Duodenal mucosa (tissue), 2 donors: ENCODE measurements at regions not wholly inside any gene's neighbourhood (a gene's known extent, or its start where the extent isn't known, plus 50 kb on each side); places are given as distances from the start of the nearest gene placed in this dataset.

Experiments used
- H3K27ac ChIP-seq: one replicate; pipeline ENCODE4 v1.7.0; 2013; ENCODE audit warnings: low read depth, low read length
- H3K27me3 ChIP-seq, 2 donors: one replicate each; pipeline ENCODE4 v1.7.0; 2013; ENCODE audit warnings: low read length in 2 of 2, control low read depth in 1 of 2; ENCODE audit not compliant: insufficient read depth in 2 of 2, control insufficient read depth in 1 of 2
- H3K36me3 ChIP-seq, 2 donors: one replicate each; pipeline ENCODE4 v1.7.0; 2013; ENCODE audit warnings: low read length in 2 of 2, control low read depth in 1 of 2; ENCODE audit not compliant: insufficient read depth in 2 of 2, control insufficient read depth in 1 of 2
- H3K4me1 ChIP-seq, 2 donors: one replicate each; pipeline ENCODE4 v1.7.0; 2013; ENCODE audit warnings: low read length in 2 of 2, control low read depth in 1 of 2; ENCODE audit not compliant: insufficient read depth in 2 of 2, control insufficient read depth in 1 of 2
- H3K4me3 ChIP-seq, 2 donors: one replicate each; pipeline ENCODE4 v1.7.0; 2013; ENCODE audit warnings: low read length in 2 of 2, low read depth in 1 of 2
- H3K9ac ChIP-seq, 2 donors: one replicate each; pipeline ENCODE4 v1.7.0; 2013; ENCODE audit warnings: low read length in 2 of 2, low read depth in 1 of 2
- H3K9me3 ChIP-seq, 2 donors: one replicate each; pipeline ENCODE4 v1.7.0; 2013; ENCODE audit warnings: low read length in 2 of 2, control low read depth in 1 of 2; ENCODE audit not compliant: control insufficient read depth in 1 of 2

DNA sequence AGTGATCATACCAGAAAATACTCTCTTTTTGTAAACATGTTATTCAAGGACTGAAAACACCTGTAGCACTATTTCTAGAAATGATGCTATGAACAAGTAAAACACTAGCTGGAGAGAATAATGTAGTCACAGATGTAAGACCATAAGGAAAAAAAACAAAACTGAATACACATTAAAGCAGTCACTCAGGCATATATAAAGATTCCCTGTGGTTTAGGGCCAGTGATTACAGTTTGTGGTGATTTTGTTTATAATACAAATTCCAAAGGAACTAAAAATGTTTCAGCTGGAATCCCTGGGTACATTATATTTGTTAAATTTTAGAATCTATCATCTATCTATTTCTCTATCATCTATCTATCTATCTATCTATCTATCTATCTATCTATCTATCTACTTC is 777.8 kb upstream of the FRG1 start:
- no peak overlapping the region for H3K4me3 ChIP-seq
- no peaks in the 10 kb centered on the region for H3K9me3 ChIP-seq

DNA sequence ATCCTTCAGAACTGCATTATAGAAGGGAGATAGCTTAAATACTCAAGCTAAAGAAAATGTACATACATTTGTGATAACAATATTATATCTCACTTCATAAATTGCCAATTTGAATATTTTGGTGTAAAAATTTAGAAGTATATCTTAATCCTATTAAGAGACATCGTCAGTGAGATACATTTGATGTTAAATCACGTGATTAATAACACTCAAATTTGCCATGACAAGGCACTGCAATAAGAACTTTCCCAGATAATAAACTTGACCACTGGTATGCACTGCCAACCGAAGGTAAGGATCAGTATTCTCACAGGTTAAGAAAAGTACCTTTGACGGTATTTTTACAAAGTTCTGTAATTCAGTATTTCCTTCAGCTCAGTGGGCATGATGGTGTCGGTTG is 764.7 kb upstream of the FRG1 start:
- no peaks in the 10 kb centered on the region for H3K9me3 ChIP-seq
- H3K27me3 ChIP-seq = no peaks in the 10 kb centered on the region
- no peak overlapping the region for H3K27ac ChIP-seq
- H3K4me3 ChIP-seq = no peak overlapping the region
- no peaks in the 10 kb centered on the region for H3K4me1 ChIP-seq
- no peaks in the 10 kb centered on the region for H3K36me3 ChIP-seq
- no peak overlapping the region for H3K9ac ChIP-seq

More for the DNA sequence above, 777.8 kb upstream of the FRG1 start:
- Histone ChIP-seq H3K9ac (no peak overlapping the region), H3K27ac (no peak overlapping the region), H3K36me3 (no peaks in the 10 kb centered on the region), H3K27me3 (peaks cover 0 to 4% of the 10 kb centered on the region in 2 donors), H3K4me1 (no peaks in the 10 kb centered on the region)

DNA sequence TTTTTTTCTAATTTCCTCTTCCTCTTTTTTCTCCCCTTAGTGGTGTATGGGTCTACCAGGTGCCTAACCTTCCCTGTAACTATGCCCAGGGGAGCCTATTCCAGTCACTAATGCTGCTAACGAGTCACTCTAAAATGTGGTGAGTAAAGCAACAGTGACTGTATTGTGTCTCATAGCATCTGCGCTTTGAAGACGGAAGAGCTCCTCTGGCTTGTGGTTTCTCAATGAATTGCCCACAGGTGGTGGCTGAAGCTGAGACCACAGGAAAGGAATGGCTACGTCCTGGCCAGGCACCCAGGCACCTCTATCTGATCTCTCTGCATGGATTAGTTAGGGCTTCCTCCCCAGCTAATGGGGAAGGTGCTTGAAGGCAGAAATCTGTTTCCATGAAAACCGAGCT is 763.5 kb upstream of the FRG1 start:
- Histone ChIP-seq H3K36me3 (no peaks in the 10 kb centered on the region), H3K9ac (no peak overlapping the region), H3K9me3 (no peaks in the 10 kb centered on the region), H3K4me1 (no peaks in the 10 kb centered on the region), H3K27ac (no peak overlapping the region), H3K4me3 (no peak overlapping the region), H3K27me3 (no peaks in the 10 kb centered on the region)

DNA sequence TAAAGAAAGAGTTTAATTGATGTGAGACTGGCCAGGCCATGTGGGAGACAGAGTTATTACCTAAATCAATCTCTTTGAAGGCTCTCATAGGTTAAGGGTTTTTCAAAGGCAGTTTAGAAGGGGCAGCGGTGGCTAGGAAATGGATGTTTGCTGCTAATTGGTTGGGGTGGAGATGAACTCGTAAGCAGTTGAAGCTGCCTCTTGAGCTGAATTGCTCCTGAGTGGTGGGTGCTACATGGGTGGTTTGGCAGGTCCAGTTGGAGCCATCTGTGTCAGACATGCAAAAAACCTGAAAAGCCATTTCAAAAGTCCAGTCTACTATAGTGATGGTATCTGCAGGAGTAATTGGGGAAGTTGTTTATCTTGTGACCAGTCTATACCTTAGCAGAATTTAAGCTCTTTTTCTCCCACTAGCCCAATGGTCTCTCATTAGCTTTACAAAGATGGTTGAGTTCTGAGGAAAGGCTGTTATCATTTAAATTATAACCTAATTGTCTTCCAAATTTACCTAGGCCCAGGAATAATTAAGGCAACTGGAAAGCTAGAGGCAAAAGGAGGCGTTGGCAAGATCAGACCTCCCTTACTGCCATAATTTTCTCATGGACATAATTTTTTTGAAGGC is 762.4 kb upstream of the FRG1 start:
- no peaks in the 10 kb centered on the region for H3K36me3 ChIP-seq
- no peaks in the 10 kb centered on the region for H3K9me3 ChIP-seq
- no peaks in the 10 kb centered on the region for H3K4me1 ChIP-seq
- no peak overlapping the region for H3K9ac ChIP-seq
- H3K27ac ChIP-seq = no peak overlapping the region
- H3K27me3 ChIP-seq = no peaks in the 10 kb centered on the region
- H3K4me3 ChIP-seq = no peak overlapping the region

DNA sequence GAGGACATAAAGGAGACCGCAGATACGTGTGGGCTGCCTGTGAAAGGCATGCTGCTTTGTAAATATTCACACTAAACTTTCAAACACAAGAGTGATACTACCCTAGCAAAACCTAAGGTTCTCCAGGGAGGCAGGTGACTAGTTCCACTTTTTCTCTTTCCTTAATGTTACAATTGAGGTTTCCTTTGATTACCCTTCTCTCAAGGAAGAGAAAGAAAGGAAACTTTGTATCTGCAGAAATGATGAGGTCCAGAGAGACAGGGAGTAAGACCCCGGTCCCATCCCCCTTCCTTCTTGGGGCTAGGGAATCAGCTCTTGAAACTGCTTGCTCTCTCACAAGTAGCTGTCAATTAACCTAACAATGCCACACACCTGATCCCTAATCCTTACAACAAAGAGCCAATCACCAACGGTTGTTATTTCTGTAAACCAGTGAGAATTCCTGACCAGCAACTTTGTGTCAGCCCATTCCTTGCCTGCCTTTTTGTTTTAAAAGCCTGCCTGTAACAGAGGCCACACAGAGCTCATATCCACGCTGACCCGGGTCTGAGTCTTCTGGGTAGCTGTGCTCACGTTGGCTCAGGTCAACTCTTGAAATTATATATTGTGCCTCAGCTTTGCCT is 754.8 kb upstream of the FRG1 start:
- Histone ChIP-seq H3K36me3 (no peaks in the 10 kb centered on the region), H3K27me3 (no peaks in the 10 kb centered on the region), H3K27ac (no peak overlapping the region), H3K4me1 (no peaks in the 10 kb centered on the region), H3K9me3 (no peaks in the 10 kb centered on the region), H3K9ac (no peak overlapping the region), H3K4me3 (no peak overlapping the region)

DNA sequence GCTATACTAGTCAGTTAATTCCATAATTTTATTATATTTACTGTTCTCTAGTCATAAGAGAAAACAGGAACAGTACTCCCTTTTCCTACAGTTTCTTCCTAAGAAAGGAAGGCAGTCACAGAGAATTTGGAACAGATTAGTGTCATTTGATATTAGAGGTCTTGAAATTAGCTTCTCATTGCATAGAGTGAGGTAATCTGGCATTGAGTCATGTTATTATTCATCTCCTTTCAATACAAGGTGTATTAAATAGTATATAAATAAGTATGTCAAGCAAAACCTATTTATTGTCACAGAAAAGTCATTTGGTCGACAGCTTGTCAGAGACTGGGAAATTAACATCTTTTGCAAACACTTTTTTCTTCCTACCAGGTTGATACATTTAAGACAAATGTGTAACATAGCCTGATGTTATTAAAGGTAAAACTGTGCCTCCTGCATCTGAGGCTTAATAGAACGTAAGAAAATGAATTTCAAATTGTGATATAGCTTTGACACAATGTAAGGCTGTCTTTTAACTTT is 753.1 kb upstream of the FRG1 start:
- no peak overlapping the region for H3K4me3 ChIP-seq
- H3K9ac ChIP-seq = no peak overlapping the region
- H3K9me3 ChIP-seq = no peaks in the 10 kb centered on the region
- H3K4me1 ChIP-seq = no peaks in the 10 kb centered on the region
- no peaks in the 10 kb centered on the region for H3K36me3 ChIP-seq
- no peaks in the 10 kb centered on the region for H3K27me3 ChIP-seq
- no peak overlapping the region for H3K27ac ChIP-seq

DNA sequence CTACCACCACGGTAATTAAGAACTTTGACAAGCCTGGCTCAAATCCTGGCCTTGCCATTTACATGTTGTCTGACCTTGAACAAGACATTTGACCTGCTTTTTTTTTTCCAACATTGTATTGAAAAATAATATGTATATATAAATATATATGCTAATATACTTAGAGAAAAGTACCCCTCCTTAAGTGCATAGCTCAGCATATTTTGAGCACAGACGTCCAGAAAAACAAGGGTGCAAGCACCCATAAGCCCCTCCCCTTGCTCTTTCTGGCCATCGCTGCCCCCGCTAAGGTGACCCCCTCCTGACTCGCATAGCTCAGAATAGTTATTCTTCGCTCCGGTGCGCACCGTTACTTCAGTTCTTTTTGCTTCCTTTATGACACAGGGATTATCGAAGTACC is 742.0 kb upstream of the FRG1 start:
- no peaks in the 10 kb centered on the region for H3K9me3 ChIP-seq
- no peak overlapping the region for H3K9ac ChIP-seq
- no peaks in the 10 kb centered on the region for H3K27me3 ChIP-seq
- H3K4me1 ChIP-seq = peaks cover 0 to 5% of the 10 kb centered on the region in 2 donors
- no peak overlapping the region for H3K27ac ChIP-seq
- no peak overlapping the region for H3K4me3 ChIP-seq
- no peaks in the 10 kb centered on the region for H3K36me3 ChIP-seq

DNA sequence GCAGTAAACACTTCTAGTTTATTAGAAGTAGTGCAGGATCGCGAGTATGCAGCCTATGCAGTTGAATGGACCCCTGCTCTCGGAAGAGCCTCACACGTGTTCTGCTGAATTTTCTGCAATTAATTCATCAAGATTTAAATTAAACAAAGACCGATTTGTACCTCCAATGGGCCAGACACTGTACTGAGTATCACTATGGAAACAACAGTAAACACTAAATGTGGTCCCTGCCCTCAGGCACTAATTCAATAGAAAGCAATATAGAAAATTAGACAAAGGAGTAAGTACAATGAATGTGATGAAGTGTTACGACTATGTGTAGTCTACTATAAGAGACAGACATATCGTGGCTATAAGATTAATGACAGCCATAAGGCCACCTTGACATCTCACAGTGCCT is 740.3 kb upstream of the FRG1 start:
- no peak overlapping the region for H3K9ac ChIP-seq
- H3K4me1 ChIP-seq = peaks cover 0 to 5% of the 10 kb centered on the region in 2 donors
- H3K36me3 ChIP-seq = no peaks in the 10 kb centered on the region
- H3K27me3 ChIP-seq = no peaks in the 10 kb centered on the region
- no peak overlapping the region for H3K4me3 ChIP-seq
- H3K9me3 ChIP-seq = no peaks in the 10 kb centered on the region
- H3K27ac ChIP-seq = no peak overlapping the region

DNA sequence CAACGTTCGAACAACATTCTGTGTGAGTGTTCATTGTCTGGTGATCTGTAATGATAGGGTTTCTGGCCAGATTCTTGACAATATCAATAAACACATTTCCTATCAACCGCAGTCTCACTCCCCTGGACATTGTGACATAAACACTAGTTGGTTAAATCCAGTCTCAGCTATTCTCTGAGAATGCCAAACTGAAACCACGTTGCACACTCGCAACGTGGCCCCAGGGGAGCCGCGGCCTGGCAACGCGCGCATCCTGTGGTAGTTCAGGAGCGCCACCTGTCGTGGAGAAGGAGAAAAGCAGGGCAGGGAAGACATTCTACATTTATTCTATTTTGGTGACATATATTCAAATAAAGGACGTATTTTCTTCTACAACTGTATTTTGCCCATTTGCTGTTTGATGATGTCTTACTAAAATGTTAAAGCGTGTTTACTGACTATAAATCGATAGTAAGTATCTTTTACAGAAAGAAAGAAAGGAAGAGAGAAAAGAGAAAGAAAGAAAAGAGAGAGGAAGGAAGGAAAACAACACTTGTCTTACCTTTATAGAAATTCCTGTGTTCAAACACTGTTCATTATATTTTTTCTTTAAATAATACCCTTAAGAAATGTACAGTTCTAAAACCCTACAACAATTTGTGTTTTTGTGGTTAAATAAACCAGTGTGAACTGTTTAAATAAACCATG is 738.3 kb upstream of the FRG1 start:
- Histone ChIP-seq H3K9ac (no peak overlapping the region), H3K4me1 (peaks cover 0 to 5% of the 10 kb centered on the region in 2 donors), H3K4me3 (peak overlapping the region; percentile 12 to 23), H3K9me3 (no peaks in the 10 kb centered on the region), H3K27ac (no peak overlapping the region), H3K36me3 (no peaks in the 10 kb centered on the region), H3K27me3 (no peaks in the 10 kb centered on the region)

DNA sequence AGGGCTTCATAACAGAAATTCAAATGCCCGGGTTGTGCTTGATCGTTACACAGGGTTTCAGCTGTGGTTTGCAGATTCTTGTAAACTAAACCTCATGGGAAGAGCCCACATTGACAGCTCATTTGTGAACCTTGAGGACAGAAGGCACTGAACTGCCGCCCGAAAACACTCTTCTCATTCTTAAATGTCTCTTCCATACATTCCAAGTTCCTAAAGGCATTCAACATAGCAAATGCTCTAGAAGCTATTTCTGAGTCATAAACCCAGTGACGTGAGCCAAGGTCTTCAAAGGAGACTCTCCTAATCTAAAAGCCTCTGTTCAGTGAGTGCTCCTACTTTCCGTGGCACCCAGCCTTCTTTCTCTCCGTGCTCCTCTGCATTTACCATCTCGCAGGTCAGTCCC is 737.8 kb upstream of the FRG1 start:
- Histone ChIP-seq H3K36me3 (no peaks in the 10 kb centered on the region), H3K4me1 (peaks cover 0 to 5% of the 10 kb centered on the region in 2 donors), H3K9ac (no peak overlapping the region), H3K27ac (no peak overlapping the region), H3K9me3 (no peaks in the 10 kb centered on the region), H3K4me3 (peak overlapping the region in 1 of 2 donors; percentile 23), H3K27me3 (no peaks in the 10 kb centered on the region)
